GM18517 (cell line): ENCODE measurements at regions not wholly inside any gene's neighbourhood (a gene's known extent, or its start where the extent isn't known, plus 50 kb on each side); places are given as distances from the start of the nearest gene placed in this dataset.

Experiments
- ATAC-seq: cut with Tn5 transposase; IDR thresholded peaks from one replicate; pipeline ENCODE4 v1.9.1; 2021; ENCODE audit warnings: mild to moderate bottlenecking, moderate library complexity; ENCODE audit not compliant: unreplicated experiment

- ATAC-seq = no peak
These were observed 261.1 kb upstream of the DAPK1 start for GRCh38 chr9:87236546-87236945.

GRCh38 chr9:87237336-87237735 lies 260.3 kb upstream of the DAPK1 start:
- ATAC-seq = no peak

GRCh38 chr9:87238545-87238944 lies 259.1 kb upstream of the DAPK1 start:
- ATAC-seq = no peak

- no peak for ATAC-seq
These were observed 258.4 kb upstream of the DAPK1 start for GRCh38 chr9:87239312-87239711.

- no peak for ATAC-seq
These were observed 254.1 kb upstream of the DAPK1 start for GRCh38 chr9:87243602-87244001.

GRCh38 chr9:87245271-87245670 lies 252.4 kb upstream of the DAPK1 start:
- ATAC-seq = no peak

- no peak for ATAC-seq
These were observed 250.6 kb upstream of the DAPK1 start for GRCh38 chr9:87247097-87247496.

GRCh38 chr9:87249029-87249428 lies 248.6 kb upstream of the DAPK1 start:
- no peak for ATAC-seq

- ATAC-seq = no peak
These were observed 247.5 kb upstream of the DAPK1 start for GRCh38 chr9:87250205-87250604.

- no peak for ATAC-seq
These were observed 242.1 kb upstream of the DAPK1 start for GRCh38 chr9:87255431-87256155.

GRCh38 chr9:87256973-87257372 lies 240.7 kb upstream of the DAPK1 start:
- ATAC-seq = no peak

GRCh38 chr9:87259543-87260518 lies 237.8 kb upstream of the DAPK1 start:
- ATAC-seq = no peak

GRCh38 chr9:87263291-87263690 lies 234.4 kb upstream of the DAPK1 start:
- no peak for ATAC-seq

GRCh38 chr9:87266697-87267096 lies 231.0 kb upstream of the DAPK1 start:
- ATAC-seq = no peak

GRCh38 chr9:87267251-87268070 lies 230.2 kb upstream of the DAPK1 start:
- no peak for ATAC-seq

GRCh38 chr9:87269296-87270176 lies 228.1 kb upstream of the DAPK1 start:
- no peak for ATAC-seq

GRCh38 chr9:87270221-87270847 lies 227.3 kb upstream of the DAPK1 start:
- ATAC-seq = no peak

- no peak for ATAC-seq
These were observed 226.8 kb upstream of the DAPK1 start for GRCh38 chr9:87270848-87271234.

- ATAC-seq = no peak
These were observed 225.8 kb upstream of the DAPK1 start for GRCh38 chr9:87271696-87272477.
